NCI-H748 (cell line): ENCODE measurements at regions not wholly inside any gene's neighbourhood (a gene's known extent, or its start where the extent isn't known, plus 50 kb on each side); places are given as distances from the start of the nearest gene placed in this dataset.
A peak's percentile ranks its signal among the peaks of the same experiment; 100 is the strongest.

Experiments
- DNase-seq: peaks from one replicate; lab custom pipeline; 2025; ENCODE audit not compliant: unreplicated experiment; lab: John Stamatoyannopoulos, UW

DNA sequence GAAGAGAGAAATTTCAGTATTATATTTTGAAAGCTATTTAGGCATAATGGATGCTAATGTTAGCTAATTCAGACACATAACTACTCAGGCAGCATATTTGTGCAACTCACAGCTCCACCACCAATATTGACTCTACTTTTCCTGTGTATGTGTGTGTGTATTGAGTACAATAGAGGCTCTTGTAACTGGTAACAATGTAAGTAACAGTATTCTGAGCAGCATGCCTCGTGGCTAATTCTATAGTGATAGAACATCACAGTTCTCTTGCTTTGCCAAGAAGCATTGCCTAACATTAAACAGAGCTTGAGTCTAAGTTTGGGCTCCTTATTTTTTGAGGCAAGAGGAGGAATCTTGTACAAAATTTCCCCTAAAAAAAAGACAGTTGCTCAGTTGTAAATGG is 98.6 kb upstream of the ARHGEF26 start:
- DNase-seq = peak; percentile 9

GRCh38 chr3:154023148-154023547 is 98.0 kb upstream of the ARHGEF26 start:
- DNase-seq = no peak

DNA sequence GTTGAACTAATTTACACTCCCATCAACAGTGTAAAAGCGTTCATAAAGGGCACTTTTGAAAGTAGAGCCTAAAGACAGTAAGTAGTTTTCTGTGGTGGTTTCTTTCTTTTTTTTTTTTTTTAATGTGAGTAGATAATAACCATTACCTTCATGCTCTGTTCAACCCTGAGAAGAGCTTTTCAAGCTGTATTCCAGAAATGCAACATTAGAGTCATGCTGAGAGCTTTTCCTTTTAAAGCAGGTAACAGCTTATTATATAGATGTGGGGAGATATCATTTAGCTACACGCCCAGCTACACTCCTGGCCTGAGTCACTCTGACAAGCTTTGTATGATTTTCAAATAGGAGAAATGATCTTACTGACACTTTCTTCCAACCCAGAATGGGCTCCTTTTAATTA is 96.2 kb upstream of the ARHGEF26 start:
- no peak for DNase-seq

GRCh38 chr3:154029926-154030325 is 91.3 kb upstream of the ARHGEF26 start:
- DNase-seq = no peak

DNA sequence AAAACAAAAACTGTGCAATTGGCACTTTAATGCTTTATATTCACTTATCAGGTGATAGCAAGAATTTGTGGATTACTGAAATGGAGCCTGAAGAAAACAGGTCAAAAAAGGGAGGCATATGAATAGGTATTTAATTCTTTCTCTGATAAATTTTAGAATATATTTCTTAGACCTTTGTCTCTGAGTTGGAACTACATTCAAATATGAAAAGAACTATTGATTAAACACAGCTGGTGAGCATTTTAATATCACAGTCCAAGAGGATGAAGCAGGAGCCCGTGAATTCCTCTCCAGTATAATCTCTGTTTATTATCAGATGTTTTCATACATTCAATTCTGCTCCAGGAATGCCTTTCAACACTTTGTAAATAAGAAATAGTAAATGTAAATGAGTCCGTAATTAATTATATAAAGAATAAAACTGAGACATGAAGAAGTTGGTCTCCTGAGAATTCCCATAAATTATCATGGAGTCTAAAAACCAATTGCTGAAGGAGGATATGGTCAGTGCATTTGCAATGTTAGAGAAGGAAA is 86.3 kb upstream of the ARHGEF26 start:
- DNase-seq = no peak

- DNase-seq = peak; percentile 37
These were observed 80.9 kb upstream of the ARHGEF26 start for GRCh38 chr3:154040283-154040682.

GRCh38 chr3:154044671-154045070 is 76.5 kb upstream of the ARHGEF26 start:
- DNase-seq = no peak

- no peak for DNase-seq
These were observed 71.0 kb upstream of the ARHGEF26 start for GRCh38 chr3:154050216-154050615.

DNA sequence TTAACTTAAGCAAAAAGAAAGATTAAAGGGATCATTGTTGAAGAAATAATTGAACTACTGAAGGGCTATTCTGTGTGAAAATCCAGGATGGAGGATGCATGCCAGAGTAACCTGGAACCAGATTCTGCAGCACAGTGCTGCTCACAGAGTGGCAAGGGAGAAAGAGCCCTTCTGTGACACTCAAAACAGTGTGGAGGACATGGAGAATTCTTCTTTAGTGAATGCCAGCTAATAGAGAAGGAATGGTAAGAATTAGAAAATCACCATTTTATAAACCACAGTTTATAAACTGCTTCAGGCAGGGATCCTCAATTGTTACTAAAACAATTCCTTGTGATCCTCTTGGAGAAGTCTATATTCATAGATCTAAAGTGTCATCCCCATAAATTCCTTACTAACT is 70.4 kb upstream of the ARHGEF26 start:
- no peak for DNase-seq

GRCh38 chr3:154059833-154060232 is 61.4 kb upstream of the ARHGEF26 start:
- DNase-seq = no peak

DNA sequence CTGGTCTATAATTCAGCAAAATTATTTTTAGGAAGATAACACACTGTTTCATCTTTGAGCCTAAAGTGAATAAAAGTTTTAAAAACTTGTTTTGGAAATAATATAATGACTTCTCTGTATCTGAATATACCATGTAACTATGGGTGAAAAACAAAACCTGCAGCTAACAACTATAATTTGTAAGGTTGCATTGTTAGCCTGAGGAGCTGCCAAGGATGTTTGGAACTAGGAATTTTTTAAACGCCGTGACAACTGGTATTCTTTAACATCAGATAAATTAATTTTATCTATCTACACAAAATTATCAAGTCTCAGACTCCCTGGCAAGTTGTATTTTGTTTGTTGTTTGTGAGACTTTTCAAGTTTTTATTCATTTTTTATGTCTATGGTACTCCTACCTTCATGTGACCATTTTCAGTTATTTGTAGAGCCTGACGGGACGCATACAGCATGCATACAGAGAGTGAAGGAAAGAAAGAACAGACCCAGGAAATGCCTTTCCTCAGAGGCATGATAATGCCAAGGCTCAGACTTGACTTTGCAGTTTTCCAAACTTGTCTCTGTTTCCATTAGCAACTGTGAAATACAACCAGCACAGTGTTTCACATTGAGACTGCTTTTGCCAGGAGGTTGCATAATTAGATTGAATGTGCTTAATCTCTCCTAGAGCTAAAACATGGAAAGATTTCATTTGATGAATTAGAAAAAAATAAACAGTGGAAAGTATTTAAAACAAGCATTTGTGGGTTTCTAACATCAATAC is 60.8 kb upstream of the ARHGEF26 start:
- DNase-seq = no peak

GRCh38 chr3:154061001-154061370 is 60.2 kb upstream of the ARHGEF26 start:
- no peak for DNase-seq

DNA sequence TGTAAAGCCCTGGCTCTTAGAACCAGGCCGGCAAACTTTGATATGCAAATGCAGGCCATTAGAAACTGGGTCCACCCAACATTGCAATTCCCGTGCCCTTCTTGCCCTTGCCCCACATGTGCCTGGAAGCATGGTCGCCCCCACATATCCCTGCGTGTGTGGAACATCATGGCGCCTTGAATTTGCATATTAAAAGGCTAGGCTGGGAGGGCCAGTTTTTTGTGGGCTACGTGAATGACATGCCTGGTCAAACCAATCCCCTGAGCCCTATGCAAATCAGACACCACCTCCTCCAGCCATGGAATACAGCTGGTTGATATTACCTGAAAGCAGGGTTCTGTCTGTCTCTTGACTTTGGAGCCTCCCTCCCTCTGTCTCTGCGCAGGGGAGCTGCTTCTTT is 58.7 kb upstream of the ARHGEF26 start:
- peak; percentile 7 for DNase-seq

DNA sequence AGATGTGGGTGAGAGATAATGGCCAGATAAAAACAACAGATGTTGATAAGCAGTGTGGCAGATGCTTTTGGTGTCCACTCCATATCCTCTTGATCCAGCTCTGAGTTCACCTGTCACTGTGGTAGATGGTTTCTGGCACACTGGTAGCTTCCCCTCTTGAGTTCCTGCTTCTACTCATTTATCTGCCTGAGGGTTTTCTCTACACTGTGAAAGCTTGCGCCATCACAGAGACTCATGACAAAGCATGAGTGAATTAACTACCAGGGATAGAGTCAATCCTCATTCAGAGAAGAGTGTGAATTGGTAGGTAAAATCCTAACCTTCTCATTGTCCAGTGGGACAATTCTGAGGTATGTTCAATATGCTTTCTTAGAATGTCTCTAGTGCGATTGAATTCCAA is 50.0 kb upstream of the ARHGEF26 start:
- no peak for DNase-seq
